H1 (cell line): ENCODE measurements at regions not wholly inside any gene's neighbourhood (a gene's known extent, or its start where the extent isn't known, plus 50 kb on each side); places are given as distances from the start of the nearest gene placed in this dataset.
"Not testable (repeated sequence)": the region's sequence is repeated elsewhere in the genome, so short reads cannot be mapped to it uniquely, and the experiment has no call there.

Experiments used
- CTCF ChIA-PET: fragments of 300-600 bp; sonication (Branson Sonifier 250); formaldehyde crosslinking; loops from one replicate; lab custom pipeline; 2021; ENCODE audit not compliant: partially characterized antibody; lab: Charles Lee
- POLR2A ChIA-PET: fragments of 300-600 bp; sonication (Branson Sonifier 250); formaldehyde crosslinking; loops from one replicate; lab custom pipeline; 2021; ENCODE audit warnings: inconsistent platforms; ENCODE audit not compliant: partially characterized antibody; lab: Charles Lee
- DNase-seq, 2 experiments: peaks; one replicate each; pipeline versions ENCODE4 v3.0.0 to v3.0.0-alpha.2; 2010 to 2022; ENCODE audit warnings: low spot score in 2 of 2, low read depth in 1 of 2, mixed read lengths in 1 of 2
- FAIRE-seq: peaks from 2 replicates; lab custom pipeline; 2011; peaks lifted over from hg19 to GRCh38; lab: Jason Lieb, UNC
- H2AFZ ChIP-seq: 2 replicates; pipeline ENCODE4 v1.8.1; 2012; ENCODE audit warnings: low read length, inconsistent platforms
- H2AK5ac ChIP-seq: 2 replicates; pipeline ENCODE4 v1.6.1; 2013; ENCODE audit warnings: low read depth, low read length
- H2BK120ac ChIP-seq: replicated peaks from 2 replicates; pipeline ENCODE3; 2013; ENCODE audit warnings: low read depth, low read length, inconsistent platforms
- H2BK12ac ChIP-seq: 2 replicates; pipeline ENCODE4 v1.6.1; 2013; ENCODE audit warnings: low read depth, low read length
- H2BK15ac ChIP-seq: 2 replicates; pipeline ENCODE4 v1.6.1; 2013; ENCODE audit warnings: low read length
- H2BK20ac ChIP-seq: 2 replicates; pipeline ENCODE4 v1.6.1; 2013; ENCODE audit warnings: low read length
- H2BK5ac ChIP-seq: 2 replicates; pipeline ENCODE4 v1.6.1; 2013; ENCODE audit warnings: low read depth, low read length
- H3K14ac ChIP-seq: 2 replicates; pipeline ENCODE4 v1.6.1; 2013; ENCODE audit warnings: inconsistent platforms; ENCODE audit not compliant: insufficient read length
- H3K18ac ChIP-seq: 2 replicates; pipeline ENCODE4 v1.6.1; 2013; ENCODE audit warnings: low read length; ENCODE audit errors: extremely low read depth
- H3K23ac ChIP-seq: 2 replicates; pipeline ENCODE4 v1.6.1; 2013; ENCODE audit warnings: inconsistent platforms; ENCODE audit not compliant: insufficient read length
- H3K23me2 ChIP-seq: 2 replicates; pipeline ENCODE4 v1.6.1; 2013; ENCODE audit warnings: low read depth, low read length
- H3K27ac ChIP-seq: 2 replicates; pipeline ENCODE4 v1.6.1; 2011; ENCODE audit warnings: low read depth, low read length, inconsistent platforms
- H3K27me3 ChIP-seq, 4 experiments: replicated peaks in 1 of 4; 1 replicate in 1 of 4; 2 replicates in 3 of 4; pipeline versions ENCODE4 v1.6.1 to v1.8.1; 2011 to 2013; ENCODE audit warnings: low read length in 3 of 4, mild to moderate bottlenecking in 3 of 4, inconsistent platforms in 2 of 4, mixed read lengths in 2 of 4, moderate library complexity in 1 of 4; ENCODE audit not compliant: control insufficient read depth in 3 of 4, insufficient read depth in 3 of 4; ENCODE audit errors: extremely low read depth in 1 of 4
- H3K36me3 ChIP-seq, 4 experiments: 2 replicates each; pipeline versions ENCODE4 v1.6.1 to v1.8.1; 2011 to 2013; ENCODE audit warnings: mild to moderate bottlenecking in 4 of 4, low read length in 3 of 4, moderate library complexity in 2 of 4, control low read depth in 1 of 4, inconsistent platforms in 1 of 4; ENCODE audit not compliant: insufficient read depth in 4 of 4, control insufficient read depth in 2 of 4
- H3K4ac ChIP-seq: replicated peaks from 2 replicates; pipeline ENCODE3; 2013; ENCODE audit warnings: low read length, low read depth, mixed read lengths, inconsistent platforms; ENCODE audit not compliant: insufficient read length
- H3K4me1 ChIP-seq, 4 experiments: replicated peaks in 1 of 4; 1 replicate in 1 of 4; 2 replicates in 3 of 4; pipeline versions ENCODE4 v1.6.1 to v1.8.1; 2011 to 2013; ENCODE audit warnings: low read length in 3 of 4, inconsistent platforms in 2 of 4, mixed read lengths in 1 of 4; ENCODE audit not compliant: insufficient read depth in 4 of 4, control insufficient read depth in 3 of 4
- H3K4me2 ChIP-seq, 2 experiments: 2 replicates each; pipeline versions ENCODE4 v1.6.1 to v1.8.1; 2011 to 2013; ENCODE audit warnings: low read depth in 2 of 2, low read length in 2 of 2, control low read depth in 1 of 2, inconsistent platforms in 1 of 2, mild to moderate bottlenecking in 1 of 2; ENCODE audit not compliant: insufficient read depth in 1 of 2
- H3K4me3 ChIP-seq, 4 experiments: fragments of 200-600, 300-600 bp in 1 of 4; sonication (generic), shearing (Covaris generic), sonication (Bioruptor Twin) in 1 of 4; 2 replicates each; pipeline versions ENCODE4 v1.5.1 to v1.8.1; 2011 to 2016; ENCODE audit warnings: low read length in 4 of 4, low read depth in 3 of 4, control low read depth in 2 of 4, inconsistent platforms in 2 of 4, mild to moderate bottlenecking in 2 of 4, mixed read lengths in 1 of 4, moderate library complexity in 1 of 4; ENCODE audit not compliant: insufficient read depth in 2 of 4; ENCODE audit errors: extremely low read depth in 1 of 4
- H3K56ac ChIP-seq: replicated peaks from 2 replicates; pipeline ENCODE3; 2013; ENCODE audit warnings: low read depth, mild to moderate bottlenecking, mixed read lengths, low read length, inconsistent platforms; ENCODE audit not compliant: insufficient read length
- H3K79me1 ChIP-seq: 2 replicates; pipeline ENCODE4 v1.6.1; 2013; ENCODE audit warnings: low read depth, low read length, control low read depth
- H3K79me2 ChIP-seq, 2 experiments: 2 replicates each; pipeline versions ENCODE4 v1.6.1 to v1.8.1; 2012 to 2013; ENCODE audit warnings: low read length in 2 of 2, mild to moderate bottlenecking in 2 of 2, inconsistent platforms in 1 of 2; ENCODE audit not compliant: insufficient read depth in 2 of 2, control insufficient read depth in 1 of 2
- H3K9ac ChIP-seq, 4 experiments: replicated peaks in 1 of 4; 1 replicate in 1 of 4; 2 replicates in 3 of 4; pipeline versions ENCODE4 v1.6.1 to v1.8.1; 2011 to 2013; ENCODE audit warnings: low read depth in 3 of 4, low read length in 3 of 4, control low read depth in 2 of 4, mild to moderate bottlenecking in 2 of 4, moderate library complexity in 2 of 4, inconsistent platforms in 1 of 4; ENCODE audit errors: extremely low read depth in 1 of 4
- H3K9me3 ChIP-seq, 2 experiments: 2 replicates each; pipeline versions ENCODE4 v1.6.1 to v1.8.1; 2012 to 2013; ENCODE audit warnings: mild to moderate bottlenecking in 2 of 2, moderate library complexity in 2 of 2, control low read depth in 1 of 2, inconsistent platforms in 1 of 2, low read depth in 1 of 2, low read length in 1 of 2, mixed read lengths in 1 of 2; ENCODE audit not compliant: insufficient read depth in 2 of 2
- H4K20me1 ChIP-seq, 2 experiments: replicated peaks in 1 of 2; 2 replicates each; pipeline versions ENCODE3 to v1.8.1; 2011 to 2013; ENCODE audit warnings: inconsistent platforms in 2 of 2, low read length in 2 of 2, mild to moderate bottlenecking in 1 of 2; ENCODE audit not compliant: insufficient read depth in 2 of 2, control insufficient read depth in 1 of 2
- H4K5ac ChIP-seq: 2 replicates; pipeline ENCODE4 v1.6.1; 2013; ENCODE audit warnings: low read length, low read depth, mixed read lengths, inconsistent platforms; ENCODE audit not compliant: insufficient read length
- H4K8ac ChIP-seq: 2 replicates; pipeline ENCODE4 v1.8.0; 2013; ENCODE audit warnings: mild to moderate bottlenecking, moderate library complexity, low read length, inconsistent platforms; ENCODE audit not compliant: insufficient read depth; ENCODE audit errors: extremely low read depth
- H4K91ac ChIP-seq: replicated peaks from 2 replicates; pipeline ENCODE3; 2013; ENCODE audit warnings: low read length, mixed read lengths, inconsistent platforms; ENCODE audit not compliant: insufficient read length
- WGBS, 2 experiments: shearing (Covaris generic) in 1 of 2; methylation state at CpG; one replicate each; pipeline versions ENCODE4 v1.1.6 to v1.1.7; 2013 to 2015; ENCODE audit warnings: low lambda C conversion rate in 2 of 2, mixed read lengths in 2 of 2, inconsistent platforms in 1 of 2, low coverage in 1 of 2, missing lambda C conversion rate in 1 of 2; ENCODE audit not compliant: insufficient replicate concordance in 2 of 2, insufficient coverage in 1 of 2, insufficient read length in 1 of 2; ENCODE audit errors: extremely low coverage in 1 of 2, missing lambda C conversion rate in 1 of 2; 5-methylcytosine and 5-hydroxymethylcytosine counted together

GRCh38 chr3:191741847-191742350, 280.9 kb downstream of the PYDC2 start:
- H4K20me1 ChIP-seq, H3K14ac ChIP-seq, H2BK12ac ChIP-seq, H3K27me3 ChIP-seq, H3K4me3 ChIP-seq, H3K56ac ChIP-seq, H3K27ac ChIP-seq, H4K5ac ChIP-seq, H2BK15ac ChIP-seq, H4K91ac ChIP-seq, H3K36me3 ChIP-seq, H3K9ac ChIP-seq, POLR2A ChIA-PET, FAIRE-seq, H3K23ac ChIP-seq, H2BK5ac ChIP-seq, H3K4me1 ChIP-seq, H2AK5ac ChIP-seq, DNase-seq, H3K4ac ChIP-seq, H2BK120ac ChIP-seq, H4K8ac ChIP-seq, H2AFZ ChIP-seq, H3K23me2 ChIP-seq, H3K79me1 ChIP-seq, H2BK20ac ChIP-seq, H3K79me2 ChIP-seq, H3K4me2 ChIP-seq, H3K18ac ChIP-seq: not testable (repeated sequence)
- WGBS, 2 experiments = 100% methylated on average over 1 of the region's 1 CpG; no CpG with 5 or more reads in 1 of the 2 experiments
- peaks cover 12 to 22% of the 10 kb centered on the region in 2 experiments for H3K9me3 ChIP-seq
- CTCF ChIA-PET = interaction anchor here (0.6 kb wide), 1 partner anchor 374 kb away, joined by 3 read pairs; no protein-coding TSS in a partner anchor
